MM.1S (cell line): ENCODE measurements at regions not wholly inside any gene's neighbourhood (a gene's known extent, or its start where the extent isn't known, plus 50 kb on each side); places are given as distances from the start of the nearest gene placed in this dataset.

Experiments
- EZH2 ChIP-seq: fragments of 300-600 bp; sonication (generic); optimal IDR thresholded peaks from 2 replicates; pipeline ENCODE3; 2017; ENCODE audit warnings: low read depth, mild to moderate bottlenecking, antibody characterized with exemption, low read length, mixed read lengths
- EZH2phosphoT487 ChIP-seq: fragments of 300-600 bp; sonication (generic); IDR thresholded peaks from 2 replicates; pipeline ENCODE4 v1.6.1; 2018; ENCODE audit warnings: antibody characterized with exemption, low read length
- TF ChIP-seq, protein P1 (sequence below): fragments of 300-600 bp; sonication (generic); IDR thresholded peaks from 2 replicates; pipeline ENCODE4 v1.5.1; 2016; ENCODE audit warnings: antibody characterized with exemption, low read length, mixed read lengths

DNA sequence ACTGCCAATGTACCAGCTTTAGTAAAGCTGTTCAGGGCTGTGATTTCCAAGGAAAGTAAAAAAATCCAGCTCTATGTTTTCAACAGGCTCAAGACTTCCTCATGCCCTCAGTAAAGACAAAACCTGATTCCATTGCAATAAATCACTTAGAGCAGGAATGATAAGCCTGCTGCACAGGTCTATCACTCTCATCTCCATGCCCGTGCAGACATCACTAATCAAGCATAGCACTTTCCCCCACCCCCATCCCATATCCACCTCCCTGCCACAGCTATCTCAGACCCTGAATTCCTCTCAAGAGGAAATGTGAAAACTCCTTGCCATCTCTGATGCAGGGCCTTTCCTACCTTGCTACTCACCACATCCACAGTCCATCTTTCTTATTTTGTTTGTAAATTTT is 554.9 kb downstream of the MAFB start:
- TF ChIP-seq, protein P1, sequence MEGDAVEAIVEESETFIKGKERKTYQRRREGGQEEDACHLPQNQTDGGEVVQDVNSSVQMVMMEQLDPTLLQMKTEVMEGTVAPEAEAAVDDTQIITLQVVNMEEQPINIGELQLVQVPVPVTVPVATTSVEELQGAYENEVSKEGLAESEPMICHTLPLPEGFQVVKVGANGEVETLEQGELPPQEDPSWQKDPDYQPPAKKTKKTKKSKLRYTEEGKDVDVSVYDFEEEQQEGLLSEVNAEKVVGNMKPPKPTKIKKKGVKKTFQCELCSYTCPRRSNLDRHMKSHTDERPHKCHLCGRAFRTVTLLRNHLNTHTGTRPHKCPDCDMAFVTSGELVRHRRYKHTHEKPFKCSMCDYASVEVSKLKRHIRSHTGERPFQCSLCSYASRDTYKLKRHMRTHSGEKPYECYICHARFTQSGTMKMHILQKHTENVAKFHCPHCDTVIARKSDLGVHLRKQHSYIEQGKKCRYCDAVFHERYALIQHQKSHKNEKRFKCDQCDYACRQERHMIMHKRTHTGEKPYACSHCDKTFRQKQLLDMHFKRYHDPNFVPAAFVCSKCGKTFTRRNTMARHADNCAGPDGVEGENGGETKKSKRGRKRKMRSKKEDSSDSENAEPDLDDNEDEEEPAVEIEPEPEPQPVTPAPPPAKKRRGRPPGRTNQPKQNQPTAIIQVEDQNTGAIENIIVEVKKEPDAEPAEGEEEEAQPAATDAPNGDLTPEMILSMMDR = no peak
- TF ChIP-seq EZH2 = no peak
- TF ChIP-seq EZH2phosphoT487 = no peak
